HG03060 (cell line): ENCODE measurements at regions not wholly inside any gene's neighbourhood (a gene's known extent, or its start where the extent isn't known, plus 50 kb on each side); places are given as distances from the start of the nearest gene placed in this dataset.

Source experiments
- ATAC-seq: cut with Tn5 transposase; IDR thresholded peaks from one replicate; pipeline ENCODE4 v1.9.1; 2021; ENCODE audit warnings: low read depth, moderate number of reproducible peaks; ENCODE audit not compliant: unreplicated experiment

DNA sequence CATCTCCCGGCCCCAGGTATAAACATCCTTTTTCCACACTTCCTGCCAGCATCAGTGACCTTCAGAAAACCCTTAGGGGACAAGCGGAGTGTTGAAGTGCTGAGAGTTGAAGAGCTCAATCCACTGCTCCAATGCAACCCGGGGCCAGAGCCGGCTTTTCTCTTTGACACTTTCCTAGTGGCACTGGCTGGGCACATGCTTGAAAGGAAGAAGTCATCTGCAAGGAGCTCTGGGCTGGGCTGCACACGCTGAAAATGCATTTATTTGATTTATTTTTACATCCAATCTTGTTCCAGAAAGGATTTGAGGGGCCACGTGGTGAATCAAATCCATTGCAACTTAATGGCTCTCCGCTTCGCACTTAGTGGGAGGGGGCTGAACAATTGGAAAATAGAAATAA lies 229.0 kb upstream of the DIO3 start:
- no peak for ATAC-seq

DNA sequence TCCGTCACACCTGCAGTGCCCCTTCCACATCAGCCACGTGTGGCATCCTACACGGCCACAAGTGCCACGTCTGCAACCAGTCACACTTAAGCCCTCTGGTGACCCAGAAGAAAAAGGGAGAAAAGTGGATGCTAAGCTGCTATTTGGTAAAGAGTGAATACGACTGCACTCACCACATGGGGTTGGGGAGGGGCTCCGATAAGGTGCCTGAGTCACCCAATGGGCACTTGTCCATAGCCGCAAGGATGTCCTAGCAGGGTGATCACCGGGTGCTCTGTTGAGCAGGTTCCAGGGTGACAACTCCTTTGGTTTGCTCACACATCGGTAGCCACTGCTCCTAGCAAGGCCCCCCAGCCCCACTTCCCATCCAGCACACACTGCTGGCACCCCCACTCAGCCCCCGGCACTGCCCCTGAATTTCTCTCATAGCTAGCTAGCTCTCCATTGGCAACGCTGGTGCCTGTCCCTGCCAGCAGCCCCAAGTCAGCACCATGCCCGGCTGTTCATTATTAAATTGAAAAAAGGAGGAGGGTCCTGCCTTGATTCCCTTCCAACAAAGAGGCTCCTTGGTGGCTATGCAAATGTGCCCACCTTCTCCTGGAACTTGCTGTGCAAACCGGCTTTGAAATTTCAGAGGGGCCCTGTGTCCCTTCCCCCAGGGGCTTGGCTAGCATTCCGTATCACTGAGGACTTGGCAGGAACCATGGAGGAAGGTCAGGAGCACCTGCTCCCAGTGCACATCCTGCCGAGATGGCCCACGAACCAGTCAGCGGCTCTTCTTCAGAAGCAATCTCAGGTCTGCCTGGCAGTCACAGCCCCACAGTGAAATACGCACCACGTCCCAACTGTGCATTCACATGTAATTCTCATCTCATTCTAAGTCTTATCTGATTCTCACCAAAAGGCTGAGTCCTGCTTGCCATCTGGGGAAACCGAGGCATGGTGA lies 227.7 kb upstream of the DIO3 start:
- ATAC-seq: no peak

DNA sequence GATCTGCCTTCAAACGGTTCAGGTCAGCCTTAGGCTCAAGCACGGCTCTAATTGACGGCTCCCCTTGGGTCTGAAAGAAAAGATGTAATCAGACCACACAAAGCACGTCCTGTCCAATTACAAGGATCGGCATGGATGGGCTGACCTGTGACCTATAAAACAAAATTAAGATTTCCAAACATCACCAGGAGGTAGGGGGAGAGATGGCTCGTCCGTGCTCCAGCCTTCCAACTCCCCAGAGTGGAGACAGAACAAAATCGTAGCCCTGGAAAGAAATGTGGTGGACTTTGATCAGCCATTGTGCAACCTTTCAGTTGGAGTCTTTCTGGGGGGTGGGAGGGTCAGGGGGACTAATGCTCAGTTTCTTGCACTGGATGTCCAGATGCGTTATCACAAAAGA lies 226.6 kb upstream of the DIO3 start:
- no peak for ATAC-seq

DNA sequence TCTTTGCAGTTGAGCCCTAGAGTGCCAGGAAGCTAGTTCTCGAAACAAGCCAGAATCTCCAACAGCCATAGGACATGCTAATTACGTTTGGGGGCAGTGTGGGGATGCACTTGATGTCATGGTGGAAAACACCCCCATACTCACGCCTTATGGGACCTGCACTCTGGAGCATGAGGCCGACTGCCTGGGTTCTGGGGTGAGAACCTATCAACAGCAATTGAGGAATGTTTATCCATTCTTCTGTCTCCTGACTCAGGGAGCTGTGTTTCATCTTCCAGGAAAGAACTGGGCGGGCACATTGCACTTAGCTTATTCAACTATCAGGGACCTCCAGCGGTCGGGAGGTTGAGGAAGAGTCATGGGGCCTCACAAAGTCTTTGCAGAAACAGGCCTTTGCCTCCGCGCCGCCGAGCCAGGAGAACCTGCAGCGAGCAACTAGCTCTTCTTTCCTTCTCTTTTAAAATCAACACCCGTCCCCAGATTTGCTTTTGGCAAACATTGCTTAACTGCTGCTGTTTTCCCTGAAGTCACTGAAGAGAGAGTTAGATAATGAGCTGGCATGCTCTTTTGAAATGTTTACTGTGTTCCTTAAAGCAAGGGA lies 226.1 kb upstream of the DIO3 start:
- ATAC-seq: no peak

DNA sequence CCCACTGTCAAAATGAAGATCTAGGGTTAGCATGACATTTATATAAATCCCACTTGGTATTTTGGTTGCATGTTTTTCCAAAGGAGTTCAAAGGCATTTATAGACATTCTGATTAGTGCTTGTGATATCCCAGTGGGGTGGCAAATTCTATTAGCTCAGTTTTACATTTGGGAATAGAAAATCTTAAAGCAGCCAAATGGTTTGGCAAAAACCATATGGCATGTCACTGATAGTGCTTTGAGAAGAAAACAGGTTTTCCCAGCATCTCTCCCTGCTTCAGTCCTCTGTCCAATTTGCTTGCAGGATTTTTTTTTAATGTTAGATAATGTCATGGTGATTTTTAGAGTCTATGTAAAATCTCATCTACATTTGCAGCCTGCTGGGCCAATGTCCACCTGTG lies 225.1 kb upstream of the DIO3 start:
- ATAC-seq: no peak

DNA sequence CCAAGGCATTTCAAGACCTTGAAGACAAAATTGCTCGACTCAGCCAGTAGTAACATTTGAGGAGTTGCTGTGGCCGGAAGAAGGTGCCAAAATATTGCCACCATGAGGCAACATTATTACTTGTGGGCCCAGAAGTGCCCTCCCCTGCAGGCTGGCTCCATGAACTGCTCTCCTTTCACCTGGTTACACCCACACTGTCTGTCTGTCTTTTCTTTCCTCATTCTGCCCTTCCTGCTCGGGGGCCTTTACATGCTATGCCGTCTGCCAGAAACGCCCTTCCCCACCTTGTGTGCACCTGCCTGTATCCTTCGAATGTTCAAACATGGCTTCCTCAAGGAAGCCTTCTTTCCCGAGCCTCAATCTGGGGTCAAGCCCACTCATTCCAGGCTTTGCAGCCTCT lies 224.2 kb upstream of the DIO3 start:
- ATAC-seq: no peak

DNA sequence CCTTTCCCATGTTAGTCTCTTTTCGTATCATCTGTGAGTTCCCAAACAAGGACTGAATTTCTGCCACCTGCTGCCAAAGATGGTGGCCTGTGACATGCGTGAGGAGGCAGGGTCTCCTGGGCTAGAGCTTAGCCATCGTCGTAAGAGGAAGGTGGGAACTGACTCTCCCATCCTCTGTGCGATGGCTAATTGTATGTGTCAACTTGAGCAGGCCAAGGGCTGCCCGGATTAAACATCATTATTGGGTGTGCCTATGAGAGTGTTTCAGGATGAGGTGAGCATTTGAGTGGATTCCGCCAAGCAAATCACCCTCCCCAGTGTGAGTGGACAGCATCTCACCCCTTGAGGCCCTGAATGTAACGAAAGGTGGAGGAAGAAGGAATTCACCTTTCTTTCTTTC lies 220.7 kb upstream of the DIO3 start:
- ATAC-seq: no peak

DNA sequence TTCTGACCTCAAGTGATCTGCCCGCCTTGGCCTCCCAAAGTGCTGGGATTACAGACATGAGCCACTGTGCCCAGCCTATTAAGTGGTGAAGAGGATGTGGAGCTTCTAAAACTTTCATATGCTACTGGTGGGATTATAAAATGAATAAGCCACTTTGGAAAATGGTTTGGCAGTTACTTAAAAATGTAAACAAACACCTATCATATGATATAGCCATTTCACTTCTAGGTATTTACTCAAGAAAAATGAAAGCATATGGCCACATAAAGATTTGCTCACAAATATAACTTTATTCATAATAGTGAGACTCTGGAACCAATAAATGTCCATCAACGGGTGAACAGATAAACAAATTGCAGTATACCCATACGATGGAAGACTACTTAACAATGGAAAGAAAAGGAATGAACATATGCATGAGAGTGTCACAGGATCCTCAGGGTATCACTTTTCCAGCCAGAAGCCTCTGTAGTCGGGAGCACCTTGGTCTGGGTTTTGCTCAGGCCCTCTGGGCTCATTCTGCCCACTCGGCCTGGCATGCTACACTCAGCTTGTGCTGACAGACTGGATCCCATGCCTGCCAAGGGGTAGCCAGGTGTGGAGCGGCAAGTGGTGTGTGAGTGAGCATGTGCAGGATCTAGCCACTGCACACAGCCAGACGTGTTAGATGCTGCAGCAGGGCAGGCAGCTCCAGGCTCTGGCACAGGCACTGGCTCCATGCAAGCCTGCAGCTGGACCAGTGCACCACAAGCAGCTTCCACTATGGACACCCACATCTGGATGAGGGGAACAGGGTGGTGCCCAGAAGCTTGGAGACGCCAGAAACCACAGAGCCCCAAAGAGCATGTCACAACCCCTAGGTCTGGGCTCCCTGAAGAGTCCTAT lies 213.2 kb upstream of the DIO3 start:
- ATAC-seq: no peak

DNA sequence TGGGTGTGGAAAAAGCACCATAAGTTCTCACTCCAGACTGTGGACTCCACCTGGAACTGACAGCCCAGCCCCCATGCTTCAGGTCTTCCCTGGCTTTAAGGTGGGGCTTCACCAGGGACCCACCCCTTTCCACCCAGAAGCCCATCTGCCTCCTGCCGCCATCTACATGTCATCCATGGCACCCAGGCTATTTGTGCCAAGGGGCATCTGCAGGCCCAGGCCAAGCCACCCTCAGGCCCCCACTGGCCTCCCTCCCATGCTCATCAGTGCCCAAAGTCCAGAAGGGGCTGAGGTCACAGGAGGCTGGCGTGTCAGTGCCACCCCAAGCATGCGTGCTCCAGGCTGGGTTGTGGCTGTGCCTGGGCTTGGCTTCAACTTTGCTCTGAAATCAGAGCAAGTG lies 212.2 kb upstream of the DIO3 start:
- no peak for ATAC-seq

DNA sequence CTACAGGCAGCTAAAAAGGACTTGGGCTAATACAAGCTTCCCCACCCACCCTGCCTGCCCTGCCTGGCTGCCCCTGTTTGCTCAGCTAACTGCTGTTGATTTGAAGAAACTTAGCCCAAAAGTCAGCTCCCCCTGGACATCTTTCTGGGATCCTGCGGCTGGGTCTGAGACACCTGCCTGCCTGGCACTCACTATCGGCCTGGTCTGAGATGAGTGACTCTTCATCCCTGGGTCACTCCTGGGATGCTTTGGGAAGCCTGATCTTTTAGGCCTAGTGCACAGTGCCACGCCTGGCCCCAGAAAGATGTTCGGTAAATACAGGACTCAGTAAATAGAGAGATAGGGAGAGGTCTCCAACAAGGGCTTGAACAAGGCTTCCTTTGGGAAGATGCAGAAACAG lies 211.3 kb upstream of the DIO3 start:
- no peak for ATAC-seq

DNA sequence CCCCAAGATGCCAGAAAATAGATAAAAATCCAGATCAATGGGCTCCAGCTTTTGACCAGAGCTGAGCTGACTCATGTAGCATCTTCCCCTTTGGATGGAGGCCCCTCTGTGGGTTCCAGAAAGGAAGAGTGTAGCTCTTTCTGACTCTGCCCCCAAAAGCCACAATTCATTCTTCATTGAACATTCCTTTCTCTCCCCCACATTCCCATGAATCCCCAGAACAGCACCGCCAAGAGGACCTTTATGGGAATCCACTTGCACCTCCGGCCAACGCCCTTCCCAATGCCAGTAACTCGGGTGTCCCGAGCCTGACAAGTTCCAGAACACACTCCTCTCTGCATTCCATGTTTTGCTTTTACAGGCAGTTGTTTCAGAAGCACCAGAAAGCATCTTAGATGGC lies 210.6 kb upstream of the DIO3 start:
- ATAC-seq: no peak

DNA sequence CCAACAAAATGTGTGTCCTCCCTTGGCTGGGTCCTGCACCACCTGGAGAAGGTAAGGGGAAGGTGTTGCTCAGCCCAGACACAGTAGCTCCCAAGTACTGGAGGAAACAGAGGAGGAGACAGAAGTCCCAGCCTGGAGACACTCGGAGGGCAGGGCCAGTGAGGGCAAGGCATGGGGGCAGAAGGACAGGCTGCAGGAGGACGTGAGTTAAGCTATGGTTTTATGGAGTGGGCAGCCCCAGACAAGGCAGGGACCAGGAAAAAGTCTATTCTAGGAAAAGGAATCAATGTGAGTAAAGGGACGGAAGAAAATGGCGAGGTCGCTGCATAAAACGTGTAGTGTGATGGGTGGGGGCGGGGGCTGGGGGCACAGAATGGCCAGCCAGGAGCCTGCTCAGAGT lies 210.1 kb upstream of the DIO3 start:
- no peak for ATAC-seq

DNA sequence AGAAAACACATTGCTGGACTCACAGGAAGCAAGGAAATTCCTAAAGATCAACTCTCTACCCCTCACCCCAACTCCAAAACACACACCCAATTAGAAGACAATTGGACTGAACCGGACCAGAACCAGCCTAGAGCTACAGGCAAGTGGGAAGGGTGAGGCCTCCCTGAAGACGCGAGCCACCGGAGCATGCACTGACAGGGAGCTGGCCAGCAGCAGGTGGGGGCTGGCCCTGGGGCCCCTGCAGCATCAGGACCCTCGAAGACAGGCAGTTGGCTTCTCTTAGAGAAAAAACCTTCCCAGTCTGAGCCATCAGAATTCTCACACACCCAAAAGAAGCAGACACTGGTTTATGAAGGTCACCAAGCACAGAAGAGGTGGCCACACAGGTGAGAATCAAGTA lies 209.5 kb upstream of the DIO3 start:
- ATAC-seq: no peak

DNA sequence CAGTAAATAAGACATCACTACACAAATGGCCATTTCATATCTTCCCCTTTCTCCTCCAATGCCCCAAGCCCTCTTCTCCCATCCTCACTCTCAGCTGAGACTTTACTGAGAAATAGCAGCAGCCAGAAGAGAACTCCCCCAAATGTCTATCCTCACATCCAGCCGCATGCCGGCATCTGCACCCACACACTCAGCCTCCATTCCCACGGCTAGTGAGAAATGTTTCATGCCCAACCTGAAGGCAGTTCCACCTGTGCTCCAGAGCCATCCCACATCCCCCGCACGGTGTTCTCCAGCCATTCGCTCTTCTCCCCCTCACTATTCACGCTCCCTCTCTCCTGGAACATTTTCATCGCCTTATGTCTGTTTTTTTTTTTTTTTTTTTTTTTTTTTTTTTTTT lies 208.7 kb upstream of the DIO3 start:
- no peak for ATAC-seq

DNA sequence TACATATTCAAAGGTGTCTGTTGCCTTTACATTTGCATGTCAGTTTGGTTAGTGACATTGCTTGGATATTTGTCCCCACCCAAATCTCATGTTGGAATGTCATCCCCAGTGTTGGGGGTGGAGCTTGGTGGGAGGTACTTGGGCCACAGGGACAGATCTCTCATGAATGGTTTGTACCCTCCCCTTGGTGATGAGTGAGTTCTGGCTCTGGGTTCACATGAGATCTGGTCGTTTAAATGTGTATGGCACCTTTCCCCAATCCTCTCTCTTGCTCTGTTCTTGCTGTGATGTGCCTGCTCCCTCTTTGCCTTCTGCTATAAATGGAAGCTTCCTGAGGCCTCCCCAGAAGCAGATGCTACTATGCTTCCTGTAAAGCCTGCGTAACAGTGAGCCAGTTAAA lies 207.9 kb upstream of the DIO3 start:
- no peak for ATAC-seq

DNA sequence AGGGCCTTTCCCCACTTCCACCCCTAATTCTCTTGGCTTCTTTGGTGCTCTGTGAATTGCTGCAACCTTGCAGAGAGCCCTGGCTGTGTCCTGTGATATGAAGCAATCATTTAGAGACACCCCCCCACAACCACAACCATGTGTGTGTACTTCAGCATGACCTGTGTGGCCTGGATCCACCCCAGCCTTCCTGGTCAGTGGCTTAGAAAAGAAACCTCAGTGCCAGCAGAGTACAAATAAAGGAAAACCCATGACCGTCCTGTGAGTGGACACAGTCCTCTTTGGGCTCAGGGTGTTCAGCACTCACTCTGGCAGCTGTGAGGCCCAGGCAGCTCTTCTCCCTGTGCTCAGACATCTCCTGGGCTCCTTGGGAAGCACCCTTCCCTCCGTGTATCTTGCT lies 206.6 kb upstream of the DIO3 start:
- ATAC-seq: no peak

DNA sequence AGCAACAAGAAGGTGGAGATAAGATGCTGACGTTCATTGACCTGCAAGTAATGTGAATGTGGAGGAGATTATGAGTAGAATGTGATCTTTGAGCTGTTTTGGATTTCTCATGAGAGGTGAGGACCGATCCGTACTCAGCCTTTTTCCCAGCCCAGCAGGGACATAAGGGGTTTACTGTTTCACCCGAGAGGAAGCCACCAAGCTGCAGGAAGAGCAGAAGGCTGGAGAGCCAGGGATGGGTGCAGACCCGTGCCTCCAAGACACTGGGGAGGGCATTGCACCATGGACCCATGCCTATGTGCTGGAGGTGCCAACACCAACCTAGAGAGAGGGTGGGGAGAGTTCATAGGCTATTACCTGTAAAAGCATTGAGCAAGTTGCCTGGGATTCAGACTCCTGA lies 206.0 kb upstream of the DIO3 start:
- no peak for ATAC-seq

DNA sequence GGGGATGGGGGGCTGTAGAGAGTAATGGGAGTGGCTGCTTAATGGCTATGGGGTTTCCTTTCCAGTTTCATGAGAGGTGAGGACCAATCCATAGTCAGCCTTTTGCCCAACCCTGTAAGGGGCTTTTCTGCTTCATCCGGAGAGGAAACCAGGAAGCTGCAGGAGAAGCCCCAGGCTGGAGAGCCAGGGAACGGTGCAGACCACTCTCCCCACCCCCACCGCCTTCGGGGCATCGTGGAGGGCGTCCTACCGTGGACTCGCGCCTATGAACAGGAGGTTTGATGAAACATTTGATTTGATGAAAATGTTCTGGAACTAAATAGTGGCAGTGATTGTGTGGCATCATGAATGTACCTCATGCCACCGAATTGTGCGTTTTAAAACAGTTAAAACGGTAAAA lies 204.3 kb upstream of the DIO3 start:
- no peak for ATAC-seq

DNA sequence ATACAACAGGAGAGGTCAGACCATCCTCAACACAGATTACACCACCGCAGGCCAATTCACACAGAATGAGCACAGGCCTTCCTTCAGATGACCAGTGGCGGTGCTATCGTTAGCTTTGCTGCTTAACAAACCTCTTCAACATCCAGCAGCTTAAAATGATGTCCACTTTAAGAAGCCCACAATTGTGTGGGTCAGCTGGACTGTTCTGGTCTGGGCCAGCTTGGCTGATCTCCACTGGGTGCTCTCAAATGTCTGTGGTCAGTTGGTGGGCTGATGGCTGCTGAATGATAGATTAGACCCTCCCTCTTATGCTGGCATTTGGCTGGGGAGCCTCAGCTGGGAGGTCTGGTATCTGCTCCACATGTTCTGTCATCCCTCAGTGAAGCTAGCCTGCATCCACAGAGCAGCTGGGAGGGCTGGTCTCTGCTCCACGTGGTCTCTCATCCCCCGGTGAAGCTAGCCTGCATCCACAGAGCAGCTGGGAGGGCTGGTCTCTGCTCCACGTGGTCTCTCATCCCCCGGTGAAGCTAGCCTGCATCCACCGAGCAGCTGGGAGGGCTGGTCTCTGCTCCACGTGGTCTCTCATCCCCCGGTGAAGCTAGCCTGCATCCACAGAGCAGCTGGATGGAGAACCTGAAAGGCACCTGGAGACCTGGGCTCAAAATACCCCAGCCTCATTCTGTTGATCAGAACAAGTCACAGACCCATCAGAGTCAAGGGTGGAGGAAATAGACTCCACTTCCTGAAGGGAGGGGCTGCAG lies 203.6 kb upstream of the DIO3 start:
- no peak for ATAC-seq

DNA sequence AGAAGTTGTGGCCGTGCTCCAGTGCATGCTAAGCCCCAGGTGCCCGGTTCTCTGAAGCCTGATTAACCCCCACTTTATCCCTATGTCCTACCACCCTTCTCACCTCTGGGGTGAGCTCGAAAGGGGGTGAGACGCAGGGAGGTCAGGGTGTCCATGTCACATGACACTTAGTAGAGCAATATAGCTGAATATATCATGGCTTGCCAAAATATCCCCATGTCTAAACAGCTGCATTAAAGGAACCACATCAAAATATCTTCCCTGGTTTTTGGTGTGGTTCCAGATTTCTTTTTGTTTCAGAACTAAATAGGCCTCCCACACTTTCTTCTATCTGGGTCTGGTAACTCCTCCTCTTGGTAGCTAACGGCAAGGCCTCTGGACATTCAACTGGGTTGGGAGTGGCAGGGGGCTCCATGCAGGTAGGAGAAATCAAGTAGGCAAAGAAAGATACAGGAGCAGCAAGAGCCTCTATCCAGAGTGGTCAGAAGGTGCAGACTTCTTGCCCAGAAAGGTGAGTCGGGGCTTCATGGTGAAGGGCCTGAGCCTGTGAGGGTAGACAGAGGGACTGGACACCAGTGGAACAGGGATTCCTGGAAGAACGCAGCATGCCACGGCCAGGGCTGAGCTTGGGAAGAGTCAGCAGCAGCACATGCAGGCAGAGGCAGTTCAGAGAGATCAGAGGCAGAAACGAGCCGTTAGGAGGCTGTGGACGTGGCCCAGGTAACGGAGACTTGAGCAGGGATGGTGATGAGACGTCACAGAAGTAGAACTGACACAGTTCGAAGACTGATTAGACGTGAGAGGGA lies 202.8 kb upstream of the DIO3 start:
- no peak for ATAC-seq
